Neural cell (in vitro differentiated cells): ENCODE measurements at regions not wholly inside any gene's neighbourhood (a gene's known extent, or its start where the extent isn't known, plus 50 kb on each side); places are given as distances from the start of the nearest gene placed in this dataset.

Experiments
- H2AFZ ChIP-seq: fragments of 200-600, 300-800 bp; sonication (generic), shearing (Covaris generic); 2 replicates; pipeline ENCODE4 v1.6.0; 2014; ENCODE audit warnings: low read depth, mild to moderate bottlenecking, antibody characterized with exemption, low read length, moderate library complexity
- H3F3A ChIP-seq: fragments of 200-600 bp; shearing (Covaris generic); 2 replicates; pipeline ENCODE4 v1.6.1; 2016; ENCODE audit warnings: mild to moderate bottlenecking, moderate library complexity, mixed read lengths, antibody characterized with exemption, low read length; ENCODE audit not compliant: insufficient read depth, poor library complexity, severe bottlenecking
- H3K27ac ChIP-seq: fragments of 200-600, 300-800 bp; sonication (generic), shearing (Covaris generic); 2 replicates; pipeline ENCODE4 v1.5.1; 2014; ENCODE audit warnings: mild to moderate bottlenecking, low read length, moderate library complexity
- H3K27me3 ChIP-seq: fragments of 300-800, 200-600 bp; sonication (generic), shearing (Covaris generic); 2 replicates; pipeline ENCODE4 v1.6.0; 2014; ENCODE audit warnings: mild to moderate bottlenecking, low read depth, low read length, moderate library complexity; ENCODE audit not compliant: insufficient read depth
- H3K36me3 ChIP-seq: fragments of 300-800, 200-600 bp; sonication (generic), shearing (Covaris generic); 2 replicates; pipeline ENCODE4 v1.5.1; 2014; ENCODE audit warnings: mild to moderate bottlenecking, antibody characterized with exemption, low read length, moderate library complexity; ENCODE audit not compliant: insufficient read depth
- H3K4me2 ChIP-seq: fragments of 300-800, 200-600 bp; sonication (generic), shearing (Covaris generic); 2 replicates; pipeline ENCODE4 v1.6.0; 2014; ENCODE audit warnings: mild to moderate bottlenecking, low read length
- H3K4me3 ChIP-seq: fragments of 300-800, 200-600 bp; sonication (generic), shearing (Covaris generic); 2 replicates; pipeline ENCODE4 v1.5.1; 2014; ENCODE audit warnings: mild to moderate bottlenecking, low read length, moderate library complexity
- H3K79me2 ChIP-seq: fragments of 200-600 bp; shearing (Covaris generic); replicated peaks from 2 replicates; pipeline ENCODE4 v1.6.0; 2014; ENCODE audit warnings: mild to moderate bottlenecking, low read length, moderate library complexity; ENCODE audit not compliant: insufficient read depth
- H3K9ac ChIP-seq: fragments of 300-800, 200-600 bp; sonication (generic), shearing (Covaris generic); 2 replicates; pipeline ENCODE4 v1.6.1; 2016; ENCODE audit warnings: mild to moderate bottlenecking, low read length, mixed read lengths
- H3K9me2 ChIP-seq: fragments of 200-600 bp; shearing (Covaris generic); 2 replicates; pipeline ENCODE4 v1.6.1; 2016; ENCODE audit warnings: mild to moderate bottlenecking, low read length, mixed read lengths; ENCODE audit not compliant: insufficient read depth
- H3K9me3 ChIP-seq: fragments of 200-600, 300-800 bp; sonication (generic), shearing (Covaris generic); 2 replicates; pipeline ENCODE4 v1.6.1; 2016; ENCODE audit warnings: mild to moderate bottlenecking, mixed run types, low read length, moderate library complexity, mixed read lengths
- H4K20me1 ChIP-seq: fragments of 200-600 bp; shearing (Covaris generic); 2 replicates; pipeline ENCODE4 v1.6.1; 2016; ENCODE audit warnings: mild to moderate bottlenecking, mixed run types; ENCODE audit not compliant: insufficient read depth
- CTCF ChIP-seq: fragments of 450-650 bp; IDR thresholded peaks from 2 replicates; pipeline ENCODE4 v1.5.1; 2014; ENCODE audit warnings: antibody characterized with exemption, mild to moderate bottlenecking, moderate library complexity; ENCODE audit not compliant: poor library complexity, severe bottlenecking
- EP300 ChIP-seq: fragments of 450-650 bp; conservative IDR thresholded peaks from 2 replicates; pipeline ENCODE4 v1.6.1; 2014; ENCODE audit warnings: antibody characterized with exemption, mild to moderate bottlenecking, moderate library complexity; ENCODE audit not compliant: poor library complexity, severe bottlenecking
- EZH2 ChIP-seq: fragments of 200-600, 300-800 bp; shearing (Covaris generic), sonication (generic); IDR thresholded peaks from 2 replicates; pipeline ENCODE4 v1.6.1; 2014; ENCODE audit warnings: antibody characterized with exemption, low read length, borderline replicate concordance, mild to moderate bottlenecking; ENCODE audit not compliant: insufficient read depth, poor library complexity, severe bottlenecking
- MXI1 ChIP-seq: fragments of 450-650 bp; conservative IDR thresholded peaks from 2 replicates; pipeline ENCODE4 v1.6.1; 2014; ENCODE audit warnings: antibody characterized with exemption, mild to moderate bottlenecking; ENCODE audit not compliant: poor library complexity, severe bottlenecking
- POLR2AphosphoS5 ChIP-seq: IDR thresholded peaks from 2 replicates; pipeline ENCODE4 v1.6.1; 2012
- RAD21 ChIP-seq: fragments of 450-650 bp; conservative IDR thresholded peaks from 2 replicates; pipeline ENCODE4 v1.6.1; 2014; ENCODE audit warnings: antibody characterized with exemption, mild to moderate bottlenecking, moderate library complexity
- REST ChIP-seq: IDR thresholded peaks from 2 replicates; pipeline ENCODE4 v1.6.1; 2012; ENCODE audit warnings: borderline replicate concordance
- SMC3 ChIP-seq: fragments of 450-650 bp; conservative IDR thresholded peaks from 2 replicates; pipeline ENCODE4 v1.6.1; 2014; ENCODE audit warnings: antibody characterized with exemption, mild to moderate bottlenecking, moderate library complexity; ENCODE audit not compliant: poor library complexity
- TAF1 ChIP-seq: IDR thresholded peaks from 2 replicates; pipeline ENCODE4 v1.6.1; 2012; ENCODE audit warnings: low read depth

DNA sequence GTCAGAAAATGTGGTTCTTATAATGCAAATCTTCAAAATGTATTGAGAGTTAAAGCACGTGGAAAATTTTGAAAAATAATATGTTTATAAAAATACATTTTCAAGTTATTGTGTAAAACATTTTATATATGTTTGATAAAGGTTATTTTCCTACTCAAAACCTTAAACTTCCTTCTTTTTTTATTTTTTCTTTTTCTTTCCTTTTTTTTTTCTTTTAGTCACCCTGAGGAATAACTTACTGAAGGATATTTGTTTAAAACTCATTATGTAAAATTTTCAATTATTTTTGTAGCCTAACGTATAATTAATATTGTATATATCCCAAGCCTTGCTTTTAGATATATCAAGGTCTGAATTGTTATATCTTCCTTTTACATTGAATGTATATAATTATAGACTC is 346.8 kb upstream of the GYPC start:
- no peak overlapping the region for H3K27ac ChIP-seq
- no peak overlapping the region for H3K4me2 ChIP-seq
- TF ChIP-seq MXI1 (no peak), EP300 (no peak), CTCF (no peak), POLR2AphosphoS5 (no peak), EZH2 (no peak), RAD21 (no peak), REST (no peak), TAF1 (no peak), SMC3 (no peak)
- no peak overlapping the region for H3K4me3 ChIP-seq
- no peaks in the 10 kb centered on the region for H3F3A ChIP-seq
- no peaks in the 10 kb centered on the region for H3K36me3 ChIP-seq
- H3K79me2 ChIP-seq, result no peaks in the 10 kb centered on the region
- no peaks in the 10 kb centered on the region for H3K27me3 ChIP-seq
- no peak overlapping the region for H2AFZ ChIP-seq
- no peak overlapping the region for H3K9ac ChIP-seq
- no peaks in the 10 kb centered on the region for H4K20me1 ChIP-seq
- H3K9me2 ChIP-seq, result no peaks in the 10 kb centered on the region
- H3K9me3 ChIP-seq, result no peaks in the 10 kb centered on the region

GRCh38 chr2:126312579-126312978 is 343.4 kb upstream of the GYPC start:
- Histone ChIP-seq H3K9me3 (no peaks in the 10 kb centered on the region), H3K27me3 (no peaks in the 10 kb centered on the region), H3K36me3 (no peaks in the 10 kb centered on the region), H3K4me2 (no peak overlapping the region), H2AFZ (no peak overlapping the region), H3K79me2 (no peaks in the 10 kb centered on the region), H3F3A (no peaks in the 10 kb centered on the region), H3K4me3 (no peak overlapping the region), H3K9me2 (no peaks in the 10 kb centered on the region), H3K9ac (no peak overlapping the region), H4K20me1 (no peaks in the 10 kb centered on the region), H3K27ac (no peak overlapping the region)
- TF ChIP-seq EP300 (no peak), EZH2 (no peak), REST (no peak), CTCF (no peak), RAD21 (no peak), TAF1 (no peak), POLR2AphosphoS5 (no peak), SMC3 (no peak), MXI1 (no peak)
